ENCODE measurements at regions not wholly inside any gene's neighbourhood (a gene's known extent, or its start where the extent isn't known, plus 50 kb on each side); places are given as distances from the start of the nearest gene placed in this dataset.
"Not testable (repeated sequence)": the region's sequence is repeated elsewhere in the genome, so short reads cannot be mapped to it uniquely, and the experiment has no call there.

GRCh38 chr15:20194591-20195198 lies 346.9 kb downstream of the GOLGA6L6 start:
- not testable (repeated sequence) for H3K27me3 ChIP-seq (ENCODE audit: control insufficient read depth, insufficient read depth, low read length); H3K4me3 ChIP-seq (ENCODE audit: low read depth, low read length); FAIRE-seq; DNase-seq (ENCODE audit: low read depth); H3K36me3 ChIP-seq (ENCODE audit: control insufficient read depth, insufficient read depth, low read length)

- H3K36me3 ChIP-seq (ENCODE audit: control insufficient read depth, insufficient read depth, low read length); H3K4me3 ChIP-seq (ENCODE audit: low read depth, low read length); H3K27me3 ChIP-seq (ENCODE audit: control insufficient read depth, insufficient read depth, low read length); FAIRE-seq; DNase-seq (ENCODE audit: low read depth): not testable (repeated sequence)
Observed at GRCh38 chr15:20192982-20193929, 348.3 kb downstream of the GOLGA6L6 start.

GRCh38 chr15:20191508-20192125 lies 350.0 kb downstream of the GOLGA6L6 start:
- H3K27me3 ChIP-seq (ENCODE audit: control insufficient read depth, insufficient read depth, low read length); H3K4me3 ChIP-seq (ENCODE audit: low read depth, low read length); DNase-seq (ENCODE audit: low read depth); H3K36me3 ChIP-seq (ENCODE audit: control insufficient read depth, insufficient read depth, low read length); FAIRE-seq: not testable (repeated sequence)

- not testable (repeated sequence) for H3K36me3 ChIP-seq (ENCODE audit: control insufficient read depth, insufficient read depth, low read length); DNase-seq (ENCODE audit: low read depth); H3K4me3 ChIP-seq (ENCODE audit: low read depth, low read length); FAIRE-seq; H3K27me3 ChIP-seq (ENCODE audit: control insufficient read depth, insufficient read depth, low read length)
Observed at GRCh38 chr15:20188611-20189010, 353.0 kb downstream of the GOLGA6L6 start.

GRCh38 chr15:20187370-20188355 lies 353.9 kb downstream of the GOLGA6L6 start:
- H3K27me3 ChIP-seq (ENCODE audit: control insufficient read depth, insufficient read depth, low read length); DNase-seq (ENCODE audit: low read depth); H3K4me3 ChIP-seq (ENCODE audit: low read depth, low read length); FAIRE-seq; H3K36me3 ChIP-seq (ENCODE audit: control insufficient read depth, insufficient read depth, low read length): not testable (repeated sequence)

- H3K36me3 ChIP-seq (ENCODE audit: control insufficient read depth, insufficient read depth, low read length); H3K27me3 ChIP-seq (ENCODE audit: control insufficient read depth, insufficient read depth, low read length); H3K4me3 ChIP-seq (ENCODE audit: low read depth, low read length); DNase-seq (ENCODE audit: low read depth); FAIRE-seq: not testable (repeated sequence)
Observed at GRCh38 chr15:20184879-20185278, 356.7 kb downstream of the GOLGA6L6 start.

- H3K27me3 ChIP-seq (ENCODE audit: control insufficient read depth, insufficient read depth, low read length); H3K4me3 ChIP-seq (ENCODE audit: low read depth, low read length); DNase-seq (ENCODE audit: low read depth); H3K36me3 ChIP-seq (ENCODE audit: control insufficient read depth, insufficient read depth, low read length); FAIRE-seq: not testable (repeated sequence)
Observed at GRCh38 chr15:20168221-20168620, 373.4 kb downstream of the GOLGA6L6 start.

- not testable (repeated sequence) for H3K27me3 ChIP-seq (ENCODE audit: control insufficient read depth, insufficient read depth, low read length); FAIRE-seq; DNase-seq (ENCODE audit: low read depth); H3K4me3 ChIP-seq (ENCODE audit: low read depth, low read length); H3K36me3 ChIP-seq (ENCODE audit: control insufficient read depth, insufficient read depth, low read length)
Observed at GRCh38 chr15:20153528-20153927, 388.1 kb downstream of the GOLGA6L6 start.

- H3K4me3 ChIP-seq (ENCODE audit: low read depth, low read length); H3K36me3 ChIP-seq (ENCODE audit: control insufficient read depth, insufficient read depth, low read length); FAIRE-seq; DNase-seq (ENCODE audit: low read depth); H3K27me3 ChIP-seq (ENCODE audit: control insufficient read depth, insufficient read depth, low read length): not testable (repeated sequence)
Observed at GRCh38 chr15:20148679-20149078, 392.9 kb downstream of the GOLGA6L6 start.

- DNase-seq (ENCODE audit: low read depth); FAIRE-seq; H3K36me3 ChIP-seq (ENCODE audit: control insufficient read depth, insufficient read depth, low read length); H3K4me3 ChIP-seq (ENCODE audit: low read depth, low read length); H3K27me3 ChIP-seq (ENCODE audit: control insufficient read depth, insufficient read depth, low read length): not testable (repeated sequence)
Observed at GRCh38 chr15:20148008-20148407, 393.6 kb downstream of the GOLGA6L6 start.

- not testable (repeated sequence) for H3K36me3 ChIP-seq (ENCODE audit: control insufficient read depth, insufficient read depth, low read length); H3K27me3 ChIP-seq (ENCODE audit: control insufficient read depth, insufficient read depth, low read length); FAIRE-seq; H3K4me3 ChIP-seq (ENCODE audit: low read depth, low read length); DNase-seq (ENCODE audit: low read depth)
Observed at GRCh38 chr15:20144333-20145036, 397.1 kb downstream of the GOLGA6L6 start.

- H3K4me3 ChIP-seq (ENCODE audit: low read depth, low read length); H3K36me3 ChIP-seq (ENCODE audit: control insufficient read depth, insufficient read depth, low read length); DNase-seq (ENCODE audit: low read depth); FAIRE-seq; H3K27me3 ChIP-seq (ENCODE audit: control insufficient read depth, insufficient read depth, low read length): not testable (repeated sequence)
Observed at GRCh38 chr15:20142906-20143305, 398.7 kb downstream of the GOLGA6L6 start.

- not testable (repeated sequence) for DNase-seq (ENCODE audit: low read depth); FAIRE-seq
Observed at GRCh38 chr15:20142410-20142809, 399.2 kb downstream of the GOLGA6L6 start.

More at GRCh38 chr15:20142410-20142809, 399.2 kb downstream of the GOLGA6L6 start:
- H3K4me3 ChIP-seq (ENCODE audit: low read depth, low read length); H3K36me3 ChIP-seq (ENCODE audit: control insufficient read depth, insufficient read depth, low read length); H3K27me3 ChIP-seq (ENCODE audit: control insufficient read depth, insufficient read depth, low read length): not testable (repeated sequence)
